Thyroid gland (tissue), 4 donors: ENCODE measurements at regions not wholly inside any gene's neighbourhood (a gene's known extent, or its start where the extent isn't known, plus 50 kb on each side); places are given as distances from the start of the nearest gene placed in this dataset.

ENCODE experiments used
- DNase-seq, 2 donors: peaks; one replicate each; pipeline ENCODE4 v3.0.0-alpha.2; 2019
- H3K27ac ChIP-seq, 3 donors: fragments of 200-600 bp; sonication (generic); 1 replicate in 2 of 3; 2 replicates in 1 of 3; pipeline ENCODE4 v1.5.1; 2016 to 2019; ENCODE audit warnings: mild to moderate bottlenecking in 1 of 3, moderate library complexity in 1 of 3
- H3K27me3 ChIP-seq: fragments of 200-600 bp; sonication (generic); one replicate; pipeline ENCODE4 v1.5.1; 2019
- H3K36me3 ChIP-seq, 2 donors: fragments of 200-600 bp; sonication (generic); one replicate each; pipeline ENCODE4 v1.5.1; 2016 to 2019
- H3K4me1 ChIP-seq, 2 donors: fragments of 200-600 bp; sonication (generic); one replicate each; pipeline ENCODE4 v1.5.1; 2017 to 2019
- H3K4me3 ChIP-seq, 3 donors: fragments of 200-600 bp; sonication (generic); replicated peaks in 1 of 3; 1 replicate in 2 of 3; 2 replicates in 1 of 3; pipeline ENCODE4 v1.5.1; 2016; ENCODE audit warnings: mild to moderate bottlenecking in 1 of 3
- H3K9me3 ChIP-seq: fragments of 200-600 bp; sonication (generic); one replicate; pipeline ENCODE4 v1.5.1; 2017
- CTCF ChIP-seq, 6 experiments: fragments of 200-600 bp in 3 of 6; fragments of 450-650 bp in 3 of 6; sonication (generic) in 3 of 6; IDR thresholded peaks; one replicate each; pipeline ENCODE4 v1.5.1; 2016 to 2019; ENCODE audit warnings: antibody characterized with exemption in 6 of 6, mild to moderate bottlenecking in 2 of 6, inconsistent platforms in 1 of 6, moderate library complexity in 1 of 6
- POLR2A ChIP-seq, 2 donors: fragments of 450-650 bp; IDR thresholded peaks; one replicate each; pipeline ENCODE4 v1.6.1; 2017; ENCODE audit warnings: antibody characterized with exemption in 2 of 2, mild to moderate bottlenecking in 2 of 2, moderate library complexity in 1 of 2
- WGBS, 2 donors: methylation state at CpG; one replicate each; pipeline ENCODE4 v1.1.5; 2017; 5-methylcytosine and 5-hydroxymethylcytosine counted together
- intact Hi-C: fragments of 100-400 bp; cut with DNase I; formaldehyde crosslinking; loops from one replicate; pipeline ENCODE4 v1.15.1; 2023

GRCh38 chr6:126103993-126104392, 117.7 kb downstream of the TRMT11 start:
- 96 to 98% methylated on average over 3 of the region's 3 CpGs for WGBS, 2 donors

GRCh38 chr6:126107475-126108166, 121.3 kb downstream of the TRMT11 start:
- Histone ChIP-seq H3K9me3 (no peaks in the 10 kb centered on the region), H3K27ac (no peak overlapping the region), H3K4me1 (no peaks in the 10 kb centered on the region), H3K27me3 (no peaks in the 10 kb centered on the region), H3K4me3 (no peak overlapping the region), H3K36me3 (no peaks in the 10 kb centered on the region)
- DNase-seq = no peak
- WGBS, 2 donors = 69 to 74% methylated on average over 10 of the region's 10 CpGs
- intact Hi-C loops = no loop called here
- no peak for TF ChIP-seq POLR2A (IDR thresholded peaks at IDR 0.05)

More at GRCh38 chr6:126103993-126104392, 117.7 kb downstream of the TRMT11 start:
- Histone ChIP-seq H3K27me3 (no peaks in the 10 kb centered on the region), H3K9me3 (no peaks in the 10 kb centered on the region), H3K4me3 (no peak overlapping the region), H3K27ac (no peak overlapping the region), H3K36me3 (no peaks in the 10 kb centered on the region), H3K4me1 (no peaks in the 10 kb centered on the region)
- no peak for DNase-seq
- intact Hi-C loops = no loop called here
- TF ChIP-seq POLR2A (IDR thresholded peaks at IDR 0.05) (no peak), CTCF (IDR thresholded peaks at IDR 0.05) (no peak)

- Histone ChIP-seq H3K36me3 (no peaks in the 10 kb centered on the region), H3K27me3 (no peaks in the 10 kb centered on the region), H3K27ac (no peak overlapping the region), H3K4me3 (no peak overlapping the region), H3K4me1 (no peaks in the 10 kb centered on the region), H3K9me3 (no peaks in the 10 kb centered on the region)
- DNase-seq = no peak
- intact Hi-C loops = no loop called here
- TF ChIP-seq CTCF (IDR thresholded peaks at IDR 0.05) (no peak), POLR2A (IDR thresholded peaks at IDR 0.05) (no peak)
- WGBS, 2 donors = 92 to 94% methylated on average over 4 of the region's 4 CpGs
Observed at GRCh38 chr6:126110512-126111270, 124.4 kb downstream of the TRMT11 start.

GRCh38 chr6:126111327-126111726, 125.0 kb downstream of the TRMT11 start:
- H3K4me1 ChIP-seq = no peaks in the 10 kb centered on the region
- intact Hi-C loops = no loop called here
- WGBS, 2 donors = 88 to 94% methylated on average over 2 of the region's 2 CpGs
- no peaks in the 10 kb centered on the region for H3K36me3 ChIP-seq
- DNase-seq = no peak
- H3K9me3 ChIP-seq = no peaks in the 10 kb centered on the region
- no peak overlapping the region for H3K27ac ChIP-seq
- H3K27me3 ChIP-seq = no peaks in the 10 kb centered on the region
- H3K4me3 ChIP-seq = no peak overlapping the region
- no peak for TF ChIP-seq POLR2A (IDR thresholded peaks at IDR 0.05)
- TF ChIP-seq CTCF (IDR thresholded peaks at IDR 0.05) = no peak

GRCh38 chr6:126112171-126112632, 125.9 kb downstream of the TRMT11 start:
- no peak for DNase-seq
- no peaks in the 10 kb centered on the region for H3K4me1 ChIP-seq
- H3K36me3 ChIP-seq = no peaks in the 10 kb centered on the region
- H3K27ac ChIP-seq = no peak overlapping the region
- H3K27me3 ChIP-seq = no peaks in the 10 kb centered on the region
- no peak overlapping the region for H3K4me3 ChIP-seq
- WGBS, 2 donors = 66 to 68% methylated on average over 2 of the region's 2 CpGs
- no peak for TF ChIP-seq CTCF (IDR thresholded peaks at IDR 0.05)
- H3K9me3 ChIP-seq = no peaks in the 10 kb centered on the region
- intact Hi-C loops = no loop called here
